GM21515 (cell line): ENCODE measurements at regions not wholly inside any gene's neighbourhood (a gene's known extent, or its start where the extent isn't known, plus 50 kb on each side); places are given as distances from the start of the nearest gene placed in this dataset.

Experiments
- ATAC-seq: cut with Tn5 transposase; IDR thresholded peaks from one replicate; pipeline ENCODE4 v1.9.1; 2021; ENCODE audit not compliant: unreplicated experiment

- ATAC-seq: no peak
Observed at GRCh38 chr6:62480544-62480943, 194.5 kb upstream of the KHDRBS2 start.

DNA sequence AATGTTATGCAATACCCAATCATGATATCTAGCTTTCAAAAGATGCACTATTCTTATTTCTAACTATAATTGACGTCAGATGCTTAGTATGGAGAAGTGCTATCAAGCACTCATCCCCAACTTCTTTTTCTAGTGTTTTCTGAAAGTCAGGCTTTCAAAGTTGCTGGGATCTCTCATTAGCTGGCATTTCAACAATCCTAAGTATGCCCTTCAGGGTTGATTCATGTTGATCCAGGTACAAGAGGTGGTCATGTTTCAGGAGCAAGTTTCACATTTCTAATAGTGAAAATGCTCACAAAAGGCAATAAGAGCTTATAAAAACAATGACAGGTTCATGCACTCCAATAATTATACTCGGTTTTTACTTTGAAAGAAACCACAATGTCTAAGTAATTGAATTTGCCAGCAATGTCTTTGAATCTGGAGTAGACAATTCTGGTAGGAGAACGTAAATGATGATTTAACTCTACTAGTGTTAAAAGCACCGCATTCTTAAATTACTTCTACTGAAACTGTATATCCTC, 193.7 kb upstream of the KHDRBS2 start:
- no peak for ATAC-seq

DNA sequence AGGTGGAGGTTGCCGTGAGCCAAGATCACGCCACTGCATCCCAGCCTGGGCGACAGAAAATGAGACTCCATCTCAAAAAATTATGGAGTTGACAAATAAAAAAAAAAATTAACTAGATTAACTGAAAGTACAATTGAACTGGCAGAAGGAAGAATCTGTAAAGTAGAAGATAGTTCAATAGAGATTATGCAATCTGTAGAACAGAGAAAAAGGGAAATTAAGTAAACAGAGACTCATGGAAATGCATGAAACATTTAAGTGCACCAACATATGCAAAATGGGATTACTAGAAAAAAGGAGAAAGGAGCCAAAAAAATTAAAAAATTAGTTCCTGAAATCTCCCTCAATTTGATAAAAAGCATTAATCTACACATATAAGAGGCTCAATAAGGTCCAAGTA, 188.8 kb upstream of the KHDRBS2 start:
- no peak for ATAC-seq

- ATAC-seq: no peak
Observed at GRCh38 chr6:62466607-62467006, 180.6 kb upstream of the KHDRBS2 start.

DNA sequence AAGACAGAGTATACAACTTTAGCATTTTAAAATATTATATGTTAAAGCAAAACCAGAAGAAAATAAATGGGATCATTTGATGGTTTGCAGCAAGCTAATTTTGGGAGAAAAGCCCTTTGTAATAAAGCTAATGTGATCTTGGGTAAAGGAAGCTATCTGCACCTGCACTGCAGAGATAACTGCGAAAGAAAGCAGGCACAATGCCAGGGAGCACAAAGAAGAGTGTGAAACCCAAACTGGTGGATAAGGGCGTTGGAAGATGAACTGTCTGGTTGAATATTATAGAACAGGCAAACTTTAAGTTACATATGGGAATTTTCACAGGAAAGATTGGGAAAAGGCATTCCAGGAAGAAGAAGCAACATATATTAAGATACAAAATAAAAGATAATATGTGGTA, 179.2 kb upstream of the KHDRBS2 start:
- no peak for ATAC-seq

DNA sequence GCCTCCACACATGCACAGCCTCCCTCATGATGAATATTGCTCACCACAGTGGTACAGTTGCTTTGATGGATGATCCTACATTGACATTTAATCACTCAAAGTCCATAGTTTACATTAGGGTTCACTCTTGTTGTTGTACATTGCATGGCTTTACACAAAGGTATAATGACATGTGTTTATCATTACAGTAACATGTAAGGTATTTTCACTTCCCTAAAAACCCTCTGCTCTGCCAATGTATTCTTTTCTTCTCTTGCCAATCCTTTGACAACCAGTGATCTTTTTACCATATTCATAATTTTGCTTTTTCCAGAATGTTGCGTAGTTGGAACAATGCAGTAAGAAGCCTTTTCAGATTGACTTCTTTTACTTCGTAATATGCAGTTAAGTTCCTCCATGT, 166.6 kb upstream of the KHDRBS2 start:
- no peak for ATAC-seq

GRCh38 chr6:62446647-62447316, 160.8 kb upstream of the KHDRBS2 start:
- no peak for ATAC-seq

- ATAC-seq: no peak
Observed at GRCh38 chr6:62445521-62445920, 159.5 kb upstream of the KHDRBS2 start.

GRCh38 chr6:62441182-62441581, 155.2 kb upstream of the KHDRBS2 start:
- no peak for ATAC-seq

DNA sequence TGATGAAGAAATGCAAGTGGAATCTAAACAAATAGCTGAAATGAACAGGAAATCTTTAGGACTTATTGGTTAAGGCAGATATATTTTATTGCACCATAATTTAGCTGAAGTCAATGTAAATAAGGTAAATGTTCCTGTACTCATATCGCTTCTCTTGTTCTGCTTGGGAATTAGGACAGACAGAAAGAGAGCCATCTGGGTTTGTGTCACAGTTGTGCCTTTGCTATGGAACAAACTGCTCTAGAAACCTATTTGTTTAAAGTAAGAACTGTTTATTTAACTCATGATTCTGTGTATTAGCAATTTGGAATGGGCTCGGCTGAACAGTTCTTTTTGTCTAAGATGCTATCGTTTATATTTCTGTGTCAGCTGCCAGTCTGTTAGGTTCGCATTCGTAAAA, 143.8 kb upstream of the KHDRBS2 start:
- no peak for ATAC-seq

DNA sequence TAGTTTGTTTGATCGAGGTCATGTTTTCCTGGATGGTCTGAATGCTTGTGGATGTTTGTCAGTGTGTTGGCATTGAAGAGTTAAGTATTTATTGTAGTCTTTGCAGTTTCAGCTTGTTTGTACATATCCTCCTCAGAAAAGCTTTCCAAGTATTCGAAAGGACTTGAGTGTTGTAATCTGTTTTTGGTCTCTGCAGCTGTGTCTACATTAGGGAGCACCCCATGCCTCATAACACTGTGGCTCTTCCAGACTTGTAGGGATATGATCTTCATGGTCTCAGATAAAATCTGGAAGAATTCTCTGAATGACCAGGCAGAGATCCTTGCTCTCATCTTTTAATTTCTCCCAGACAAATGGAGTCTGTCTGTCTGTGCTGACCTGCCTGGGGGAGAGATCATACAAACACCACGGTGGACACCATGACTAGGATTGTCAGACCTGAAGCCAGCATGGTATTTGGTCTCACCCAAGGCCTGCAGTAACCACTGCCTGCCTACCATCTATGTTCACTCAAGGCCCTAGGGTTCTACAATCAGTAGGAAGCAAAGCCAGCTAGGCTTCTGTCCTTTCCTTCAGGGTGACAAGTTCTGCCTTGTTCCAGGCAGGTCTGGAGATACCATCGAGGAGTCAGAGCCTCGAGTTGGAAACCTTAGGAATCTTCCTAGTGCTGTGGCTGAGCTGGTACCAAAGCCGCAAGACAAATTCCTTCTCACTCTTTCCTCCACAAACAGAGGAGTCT, 114.7 kb upstream of the KHDRBS2 start:
- ATAC-seq: no peak

DNA sequence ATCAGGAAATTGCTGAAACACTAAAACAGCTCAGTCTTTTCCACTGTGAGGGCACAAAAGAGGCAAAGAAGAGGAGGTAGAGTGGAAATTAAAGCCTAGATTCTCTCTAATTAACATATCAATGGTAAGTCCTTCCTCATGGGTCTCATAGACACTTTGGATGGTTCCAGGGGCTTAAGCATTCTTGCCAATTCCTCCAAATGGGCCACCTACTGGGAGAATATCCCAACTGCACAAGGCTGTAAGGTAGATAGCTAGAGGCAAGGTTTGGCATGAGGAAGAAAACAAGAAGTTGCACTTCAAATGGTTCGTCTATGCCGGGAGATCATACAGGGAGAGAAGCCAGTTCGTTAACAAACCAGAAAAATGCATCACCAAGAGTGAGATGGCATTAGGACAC, 107.6 kb upstream of the KHDRBS2 start:
- ATAC-seq: no peak

GRCh38 chr6:62392291-62392690, 106.3 kb upstream of the KHDRBS2 start:
- ATAC-seq: no peak

DNA sequence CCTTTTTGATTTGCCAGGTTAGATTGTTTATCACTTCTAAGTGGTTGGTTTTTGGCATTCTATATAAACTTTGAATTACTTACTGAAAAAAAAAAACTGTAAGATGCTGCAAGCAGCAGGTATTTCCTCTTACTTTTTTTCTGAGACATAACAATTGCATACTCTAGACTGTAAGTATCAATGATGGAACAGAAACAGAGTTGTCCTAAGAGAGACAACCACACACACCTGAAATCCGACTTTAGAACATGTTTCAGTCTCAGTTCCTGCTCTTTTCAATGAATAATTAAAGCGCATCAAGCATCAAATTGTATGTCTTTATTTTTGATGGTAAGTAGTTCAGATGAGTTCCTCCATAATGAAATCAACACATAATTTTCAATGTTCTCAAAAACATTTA, 105.3 kb upstream of the KHDRBS2 start:
- no peak for ATAC-seq

DNA sequence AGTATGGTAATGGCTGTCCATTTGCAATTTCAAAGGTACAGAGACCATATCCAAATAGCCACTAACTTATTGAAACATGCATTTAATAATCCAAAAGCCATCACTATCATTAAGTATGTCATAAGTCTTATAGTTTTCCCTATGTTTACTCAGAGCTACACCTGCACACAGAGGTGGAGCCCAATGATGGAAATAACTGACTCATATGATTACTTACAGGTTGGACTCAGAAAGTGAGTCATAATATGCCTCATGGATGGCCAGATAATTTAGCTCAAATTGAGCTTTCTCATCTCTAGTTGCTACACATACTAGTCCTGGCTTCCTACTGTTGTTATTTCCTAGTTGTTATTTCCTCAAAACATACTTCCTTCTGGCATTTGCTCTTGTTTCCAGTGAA, 104.4 kb upstream of the KHDRBS2 start:
- ATAC-seq: no peak

DNA sequence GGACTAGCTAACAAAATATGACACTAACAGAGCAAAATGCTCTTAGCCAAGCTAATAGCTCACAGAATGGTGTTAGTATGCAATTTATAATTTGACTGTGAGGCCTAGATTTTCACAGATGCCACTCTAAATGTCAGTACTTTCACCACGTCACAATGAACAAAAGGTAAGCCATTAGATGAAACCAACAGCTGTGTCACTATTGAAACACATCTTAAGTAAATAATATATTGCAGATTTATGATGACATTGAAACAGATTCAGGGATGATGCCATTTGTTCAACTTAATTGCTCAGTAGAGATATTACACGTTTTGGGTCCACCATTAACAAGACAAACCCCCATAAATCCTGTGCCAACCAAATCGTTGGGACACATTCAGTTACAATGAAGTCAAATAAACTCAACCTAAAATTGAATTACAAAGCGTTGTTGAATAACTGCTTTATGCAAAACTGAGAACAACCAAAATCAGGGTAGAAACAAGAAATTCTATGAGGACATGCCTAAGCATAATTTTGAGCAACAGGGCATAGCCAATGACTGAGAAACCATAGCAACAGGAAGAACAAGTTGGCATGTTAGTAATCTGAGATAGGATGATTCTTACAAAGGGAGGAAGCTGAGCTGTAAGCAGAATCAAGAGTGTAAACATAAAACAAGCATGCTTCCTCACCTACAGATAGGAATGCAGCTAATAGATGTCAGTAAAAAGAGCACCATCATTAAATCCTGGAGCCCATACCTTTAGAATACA, 85.6 kb upstream of the KHDRBS2 start:
- no peak for ATAC-seq

- ATAC-seq: peak; percentile 99
Observed at GRCh38 chr6:62367601-62368000, 81.6 kb upstream of the KHDRBS2 start.

DNA sequence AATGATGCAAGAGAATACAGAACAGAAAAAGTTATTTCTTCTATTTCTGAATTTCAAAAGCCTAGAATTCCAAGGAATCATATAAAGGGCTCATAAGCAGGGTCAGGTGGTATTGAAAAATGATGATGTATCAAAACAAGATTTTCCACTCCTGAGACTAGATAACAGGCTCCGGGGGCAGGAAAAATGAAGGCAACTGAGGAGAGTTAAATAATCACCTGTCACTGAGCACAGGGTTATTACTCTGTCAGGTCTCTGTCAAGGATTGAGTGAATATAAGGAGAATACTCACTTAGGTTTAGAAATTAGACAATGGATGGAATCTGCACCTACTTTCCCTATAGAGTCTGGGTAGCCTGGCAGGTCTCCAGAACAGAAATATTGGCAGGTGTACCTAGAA, 76.1 kb upstream of the KHDRBS2 start:
- ATAC-seq: no peak

DNA sequence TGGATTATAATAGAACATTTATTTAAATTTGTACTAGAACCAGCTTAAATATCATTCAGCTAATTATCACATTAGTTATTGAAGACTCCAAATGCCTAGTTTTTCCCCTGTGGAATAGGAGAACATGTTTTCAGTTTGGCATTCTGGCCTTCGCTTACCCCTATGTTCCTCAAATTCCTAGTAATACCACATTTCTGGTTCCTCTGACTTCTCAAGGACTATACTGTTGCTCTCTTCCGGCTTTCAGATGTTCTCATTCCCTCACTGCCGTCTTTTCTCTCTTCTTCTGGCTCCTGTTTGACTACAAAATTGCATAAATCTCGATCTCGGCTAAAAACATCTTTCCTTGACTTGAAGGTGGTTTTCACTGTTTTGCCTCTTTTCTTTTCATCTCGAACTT, 71.8 kb upstream of the KHDRBS2 start:
- ATAC-seq: no peak

GRCh38 chr6:62354261-62354660, 68.2 kb upstream of the KHDRBS2 start:
- no peak for ATAC-seq

DNA sequence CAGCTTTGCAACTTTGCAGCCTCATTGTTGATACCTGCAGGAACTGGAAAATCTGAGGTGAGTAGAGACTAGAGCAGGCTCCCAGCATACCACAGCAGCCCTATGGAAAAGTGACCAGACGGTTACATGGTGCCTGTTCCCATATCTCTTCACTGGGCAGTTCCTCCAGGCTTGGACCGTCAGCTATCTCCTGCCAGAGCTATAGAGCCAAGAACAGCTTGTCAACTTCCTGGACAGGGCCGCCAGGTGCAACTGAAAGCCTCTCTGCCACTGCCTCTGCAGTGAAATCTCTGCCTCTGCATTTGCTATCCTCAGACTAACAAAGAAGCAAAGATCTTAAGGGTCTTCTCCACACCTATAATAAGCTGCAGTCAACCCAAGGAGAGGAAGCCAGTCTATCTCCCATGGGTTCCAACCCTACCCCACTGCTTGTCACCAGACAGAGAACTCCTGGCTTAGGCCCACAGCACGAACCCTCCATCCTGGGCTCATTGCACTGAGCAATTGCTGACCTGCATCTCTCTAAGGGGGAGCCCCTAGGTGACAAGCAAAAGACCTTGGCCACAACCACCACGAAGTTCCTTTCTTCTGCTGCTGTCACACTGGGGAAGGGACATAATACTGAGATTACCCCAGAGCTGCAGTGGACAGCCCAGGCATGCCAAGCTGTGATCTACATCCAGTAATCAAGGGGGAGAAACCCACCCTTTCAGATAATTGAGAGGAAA, 60.1 kb upstream of the KHDRBS2 start:
- ATAC-seq: no peak
